ENCODE measurements at regions not wholly inside any gene's neighbourhood (a gene's known extent, or its start where the extent isn't known, plus 50 kb on each side); places are given as distances from the start of the nearest gene placed in this dataset.

GRCh38 chr9:85260275-85260845 lies 481.4 kb downstream of the AGTPBP1 start:
- H2BK5ac ChIP-seq (ENCODE audit: low read depth, low read length, poor library complexity, severe bottlenecking): no peak overlapping the region
- ChIA-PET CTCF (no interaction called here), POLR2A (ENCODE audit: unreplicated experiment) (no interaction called here)
- intact Hi-C loops (cut with micrococcal nuclease): no loop called here
- no peak overlapping the region for H2BK20ac ChIP-seq (ENCODE audit: low read depth, low read length)
- no peak overlapping the region for H4K91ac ChIP-seq (ENCODE audit: insufficient read depth, low read depth, low read length)
- H3K9me1 ChIP-seq (ENCODE audit: insufficient read depth, low read length): no peaks in the 10 kb centered on the region
- no peak overlapping the region for H3K27ac ChIP-seq (ENCODE audit: insufficient read depth, low read length)
- H4K8ac ChIP-seq (ENCODE audit: low read depth in 2 of 2, low read length in 2 of 2): no peak overlapping the region
- WGBS, 2 experiments (ENCODE audit: extremely low coverage in 2 of 2, insufficient read length in 1 of 2): no CpG with 5 or more reads among the region's 2 CpGs
- H4K20me1 ChIP-seq (ENCODE audit: insufficient read depth, low read length): no peaks in the 10 kb centered on the region
- H2BK15ac ChIP-seq (ENCODE audit: low read depth, low read length): no peak overlapping the region
- DNase-seq (no peak), ATAC-seq (ENCODE audit: low read depth) (no peak)
- H3K4ac ChIP-seq (ENCODE audit: low read depth, low read length): no peak overlapping the region
- H4K5ac ChIP-seq (ENCODE audit: low read depth, low read length): no peak overlapping the region
- dilution Hi-C loops (cut with HindIII; ENCODE audit: low sequenced_read_pairs, unreplicated experiment): no loop called here
- no peak overlapping the region for H2AFZ ChIP-seq (replicated peaks; ENCODE audit: low read length, poor library complexity)
- H3K23ac ChIP-seq (ENCODE audit: low read depth, low read length): no peak overlapping the region
- no peak overlapping the region for H3K4me2 ChIP-seq (ENCODE audit: low read depth, low read length)
- no peak overlapping the region for H3K4me3 ChIP-seq (ENCODE audit: insufficient read depth, low read depth, low read length)
- in situ Hi-C loops (cut with MboI; ENCODE audit: low sequenced_read_pairs): no loop called here
- H3K56ac ChIP-seq (ENCODE audit: extremely low read depth, insufficient read depth, low read length): no peak overlapping the region
- H3K14ac ChIP-seq (replicated peaks; ENCODE audit: low read depth, low read length): no peak overlapping the region
- H2AK5ac ChIP-seq (ENCODE audit: low read depth, low read length): no peak overlapping the region
- no peak overlapping the region for H3K18ac ChIP-seq (ENCODE audit: low read depth, low read length)
- H3K27me3 ChIP-seq (ENCODE audit: control insufficient read depth, insufficient read depth, low read length): no peaks in the 10 kb centered on the region
- H3K4me1 ChIP-seq (ENCODE audit: control insufficient read depth, insufficient read depth, low read length): no peaks in the 10 kb centered on the region
- H3K79me1 ChIP-seq (ENCODE audit: low read depth in 1 of 2, low read length in 2 of 2): no peaks in the 10 kb centered on the region
- no peak for TF ChIP-seq MAFK (IDR thresholded peaks at IDR 0.05; ENCODE audit: low read depth, low read length)
- TF ChIP-seq SMC3 (IDR thresholded peaks at IDR 0.05; ENCODE audit: low read depth, low read length): no peak
- TF ChIP-seq RCOR1 (IDR thresholded peaks at IDR 0.05; ENCODE audit: insufficient replicate concordance, low read length): no peak
- TF ChIP-seq MXI1 (IDR thresholded peaks at IDR 0.05; ENCODE audit: borderline replicate concordance, low read depth, low read length): no peak
- no peak for TF ChIP-seq ELK1 (IDR thresholded peaks at IDR 0.05; ENCODE audit: borderline replicate concordance, low read depth, low read length)
- no peak for TF ChIP-seq CTCF (conservative IDR thresholded peaks at IDR 0.05; ENCODE audit: low read depth, low read length)
- no peak for TF ChIP-seq CEBPB (IDR thresholded peaks at IDR 0.05; ENCODE audit: low read depth, low read length)
- TF ChIP-seq POLR2A (IDR thresholded peaks at IDR 0.05; ENCODE audit: low read depth, low read length): no peak
- no peak for TF ChIP-seq BHLHE40 (IDR thresholded peaks at IDR 0.05; ENCODE audit: low read depth, low read length)
- no peak for TF ChIP-seq RFX5 (IDR thresholded peaks at IDR 0.05; ENCODE audit: low read depth, low read length)
- TF ChIP-seq FOS (IDR thresholded peaks at IDR 0.05; ENCODE audit: low read depth, low read length): no peak
- no peak for TF ChIP-seq RAD21 (IDR thresholded peaks at IDR 0.05; ENCODE audit: low read length)
- TF ChIP-seq CHD1 (IDR thresholded peaks at IDR 0.05; ENCODE audit: low read depth, low read length): no peak
- no peak for TF ChIP-seq USF2 (IDR thresholded peaks at IDR 0.05; ENCODE audit: low read depth, low read length)
- H3K36me3 ChIP-seq (ENCODE audit: control insufficient read depth, insufficient read depth, low read length): no peaks in the 10 kb centered on the region
- no TSS peak for BruUV-seq (replicated peaks)
- no peak overlapping the region for H2AK9ac ChIP-seq (replicated peaks; ENCODE audit: low read depth, low read length, poor library complexity)
- no peak overlapping the region for H3K9ac ChIP-seq (ENCODE audit: low read depth, low read length)
- H2BK120ac ChIP-seq (ENCODE audit: low read depth, low read length): no peak overlapping the region
- peaks cover 9% of the 10 kb centered on the region for H3K9me3 ChIP-seq (ENCODE audit: control insufficient read depth, insufficient read depth, low read length)
